ENCODE measurements at regions not wholly inside any gene's neighbourhood (a gene's known extent, or its start where the extent isn't known, plus 50 kb on each side); places are given as distances from the start of the nearest gene placed in this dataset.

DNA sequence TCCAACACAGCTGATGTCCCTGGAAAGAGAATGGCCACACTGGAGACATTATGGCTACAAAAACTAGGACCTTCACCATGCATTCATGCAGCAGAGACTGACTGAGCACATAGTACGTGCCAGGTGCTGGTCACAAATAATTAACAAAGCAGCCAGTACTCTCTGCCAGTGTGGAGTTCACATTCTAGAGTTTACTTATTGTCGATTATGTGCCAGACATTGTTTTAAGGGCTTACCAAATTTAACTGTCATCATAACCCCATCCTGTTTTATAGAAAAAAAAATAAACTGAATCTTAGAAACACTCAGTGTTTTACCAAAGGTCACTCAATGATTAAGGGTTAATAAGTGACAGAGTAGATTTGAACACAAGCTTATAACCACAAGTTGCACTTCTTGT, 143.3 kb downstream of the RRAGC start:
- no peak for DNase-seq

DNA sequence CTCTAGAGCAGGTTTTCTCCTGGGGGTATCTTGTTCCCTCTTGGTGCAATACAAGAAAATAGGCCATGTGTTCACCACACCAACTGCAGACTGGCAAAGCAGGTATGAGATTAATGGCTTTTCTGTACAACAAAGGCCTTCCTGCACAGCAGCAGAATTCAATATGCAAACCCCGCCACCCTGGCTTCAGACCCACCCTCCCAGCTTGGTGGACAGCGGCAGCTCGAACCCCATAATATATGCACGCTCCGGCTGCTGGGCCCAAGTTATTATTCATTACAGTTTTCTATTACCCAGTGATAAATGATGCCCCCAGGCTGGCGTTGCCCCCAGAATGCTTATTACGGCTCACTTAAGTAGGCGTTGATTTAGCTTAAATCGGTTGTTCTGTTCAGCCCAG, 144.2 kb downstream of the RRAGC start:
- DNase-seq, result no peak

DNA sequence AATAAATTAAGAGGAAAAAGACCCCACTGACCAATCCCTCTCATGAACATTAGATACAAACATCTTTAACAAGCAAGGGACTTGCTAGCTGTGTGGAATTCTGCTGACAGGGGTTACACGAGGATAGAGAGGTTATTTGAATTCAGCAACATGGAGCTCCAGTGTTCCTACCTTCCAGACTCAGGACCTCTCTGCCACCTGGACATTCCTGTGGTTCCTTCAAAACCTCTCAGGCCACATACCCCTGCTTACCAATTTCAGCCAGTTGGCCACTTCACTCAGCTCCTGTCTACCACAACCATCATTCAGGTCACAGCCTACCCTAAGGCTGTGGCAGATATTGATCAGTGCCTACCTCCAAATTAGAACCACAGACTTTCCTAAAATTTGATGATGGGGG, 147.5 kb downstream of the RRAGC start:
- DNase-seq, result no peak

DNA sequence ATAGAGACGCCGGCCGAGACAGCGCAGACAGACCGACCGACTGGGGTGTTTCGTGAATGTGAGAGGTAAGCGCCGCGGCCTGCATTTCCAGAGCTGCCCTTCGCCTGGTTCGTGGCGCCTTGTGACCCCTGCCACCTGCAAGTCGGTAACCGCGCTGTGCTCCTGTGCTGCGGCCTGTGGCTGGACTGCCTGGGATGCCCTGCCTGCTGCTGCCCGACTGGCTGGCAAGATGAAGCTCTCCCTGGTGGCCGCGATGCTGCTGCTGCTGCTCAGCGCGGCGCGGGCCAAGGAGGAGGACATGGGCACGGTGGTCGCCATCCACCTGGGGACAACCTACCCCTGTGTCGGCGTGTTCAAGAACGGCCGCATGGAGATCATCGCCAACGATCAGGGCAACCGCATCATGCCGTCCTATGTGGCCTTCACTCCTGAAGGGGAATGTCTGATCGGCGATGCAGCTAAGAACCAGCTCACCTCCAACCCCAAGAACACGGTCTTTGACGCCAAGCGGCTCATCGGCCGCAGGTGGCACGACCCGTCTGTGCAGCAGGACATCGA, 150.8 kb downstream of the RRAGC start:
- DNase-seq, result no peak

DNA sequence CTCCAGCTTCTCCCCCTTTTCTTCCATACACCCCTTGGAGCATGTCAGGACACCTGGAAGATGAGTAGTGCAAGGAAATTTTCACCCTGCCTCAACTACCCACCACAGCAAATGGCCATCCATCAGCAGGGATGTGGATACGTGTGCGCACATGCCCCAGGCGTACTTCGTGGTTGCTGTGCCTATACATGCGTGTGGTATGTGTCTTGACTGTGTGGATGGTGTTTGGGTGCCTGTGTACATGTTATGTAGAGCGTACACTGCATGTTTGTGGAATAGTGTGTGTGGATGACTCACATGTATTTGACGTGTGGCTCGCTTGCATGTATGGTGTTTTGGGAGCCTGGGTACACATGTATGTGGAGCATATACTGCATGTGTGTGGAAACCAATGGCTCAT, 158.5 kb downstream of the RRAGC start:
- no peak for DNase-seq

DNA sequence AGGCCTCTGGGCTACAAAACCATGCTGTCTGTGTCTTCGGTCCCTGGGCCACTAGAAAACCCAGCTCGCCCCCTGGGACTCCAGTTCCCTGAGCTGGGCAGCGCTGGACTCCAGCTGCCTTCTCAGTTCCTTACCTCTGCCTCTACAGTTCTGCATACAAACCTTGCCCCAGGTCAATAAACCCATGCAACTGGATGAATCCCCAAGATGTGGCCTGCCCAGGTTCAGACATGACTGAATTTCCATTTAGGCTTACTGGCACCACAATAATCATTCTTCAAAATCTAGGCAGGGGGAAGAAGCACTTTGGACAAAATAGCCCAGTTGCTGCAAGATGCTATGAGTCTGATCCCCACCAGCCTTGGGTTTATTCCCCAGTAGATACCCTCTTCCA, 159.5 kb downstream of the RRAGC start:
- no peak for DNase-seq

DNA sequence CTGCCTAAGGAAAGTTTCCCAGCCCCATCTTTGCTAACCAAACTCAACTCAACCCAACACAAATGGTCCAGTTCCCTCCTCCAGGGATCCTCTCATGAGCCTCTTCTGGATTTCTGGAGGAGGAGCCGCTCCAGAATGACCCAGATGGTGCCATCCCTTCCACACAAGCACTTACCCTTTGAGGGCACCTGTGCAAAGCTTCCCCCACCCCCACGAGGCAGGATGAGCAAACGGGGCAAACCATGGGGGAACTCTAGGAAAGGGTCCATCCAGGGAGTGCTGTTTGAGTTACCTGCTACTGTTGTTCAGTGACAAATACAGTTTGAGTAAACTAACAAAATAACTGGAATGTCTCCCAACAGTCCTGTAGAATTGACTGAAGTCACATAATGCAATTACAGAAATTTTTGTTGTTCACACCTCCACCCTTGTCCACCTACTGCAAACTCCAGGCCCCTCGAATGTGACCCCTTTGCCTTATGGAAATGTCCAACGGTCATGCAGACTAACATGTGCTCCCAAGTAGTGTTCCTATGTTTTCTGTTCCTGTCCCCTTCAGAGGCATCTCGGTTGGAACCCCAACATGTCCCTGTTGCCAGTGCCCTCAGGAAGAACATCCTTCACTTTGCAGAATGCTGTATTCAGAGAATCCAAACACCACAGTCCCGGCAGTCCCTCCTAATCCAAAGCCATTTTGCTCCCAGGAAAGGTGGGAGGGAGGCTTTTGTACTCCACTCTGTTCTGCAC, 160.1 kb downstream of the RRAGC start:
- no peak for DNase-seq

DNA sequence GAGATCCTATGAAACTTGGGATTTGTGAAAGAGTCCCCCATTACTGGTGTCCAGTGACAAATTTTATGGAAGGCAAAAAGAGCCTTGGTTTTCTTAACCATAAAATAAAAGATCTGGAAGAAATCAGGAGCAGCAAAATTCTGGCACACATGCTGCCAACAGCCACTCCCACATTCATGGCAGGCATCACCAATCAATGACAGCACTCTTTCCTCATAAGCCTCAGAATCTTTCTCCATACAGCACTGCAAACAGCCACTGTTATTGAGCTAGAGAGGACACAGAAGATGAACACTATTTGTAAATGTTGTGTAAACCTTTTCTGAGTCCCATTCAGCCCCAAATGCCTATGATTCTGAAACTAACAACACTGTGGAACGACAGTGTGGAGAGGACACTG, 162.2 kb downstream of the RRAGC start:
- no peak for DNase-seq

DNA sequence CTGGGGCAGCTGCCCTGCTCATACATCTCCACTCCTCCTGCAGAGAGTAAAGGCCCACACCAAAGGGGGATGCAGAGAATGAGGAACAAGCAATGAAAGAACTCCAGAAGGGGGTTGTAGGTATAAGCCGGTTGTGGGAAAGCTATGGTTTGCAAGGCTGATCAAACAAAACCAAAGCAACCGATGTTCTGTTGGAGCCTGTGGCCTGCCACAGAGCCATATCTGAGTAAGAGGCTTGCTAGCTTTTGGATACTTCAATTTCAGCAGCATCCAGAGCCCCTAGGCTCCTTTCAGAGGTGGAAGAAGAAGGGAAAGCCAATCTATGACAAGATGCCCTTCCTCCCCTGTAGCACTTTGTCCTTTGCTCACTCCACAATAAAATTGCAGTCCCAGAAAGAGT, 163.2 kb downstream of the RRAGC start:
- no peak for DNase-seq

DNA sequence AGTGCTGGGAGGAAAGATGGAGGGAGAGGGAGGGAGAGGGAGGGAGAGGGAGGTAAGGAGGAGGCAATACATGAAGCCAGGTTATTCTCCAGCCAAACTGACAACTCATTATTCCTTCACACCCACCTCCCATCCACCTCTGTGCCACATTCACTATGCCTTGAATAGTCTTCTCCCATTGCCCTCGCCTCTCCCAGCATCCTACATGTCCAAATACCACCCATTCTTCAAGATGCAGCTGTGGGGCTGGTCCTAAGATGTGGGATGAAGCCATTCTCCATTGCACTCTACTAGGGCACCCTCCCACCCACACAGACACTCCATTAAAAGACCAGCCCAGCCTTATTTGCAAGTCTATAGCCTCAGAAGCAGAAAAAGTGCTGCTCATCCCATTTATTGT, 165.8 kb downstream of the RRAGC start:
- DNase-seq, result no peak

DNA sequence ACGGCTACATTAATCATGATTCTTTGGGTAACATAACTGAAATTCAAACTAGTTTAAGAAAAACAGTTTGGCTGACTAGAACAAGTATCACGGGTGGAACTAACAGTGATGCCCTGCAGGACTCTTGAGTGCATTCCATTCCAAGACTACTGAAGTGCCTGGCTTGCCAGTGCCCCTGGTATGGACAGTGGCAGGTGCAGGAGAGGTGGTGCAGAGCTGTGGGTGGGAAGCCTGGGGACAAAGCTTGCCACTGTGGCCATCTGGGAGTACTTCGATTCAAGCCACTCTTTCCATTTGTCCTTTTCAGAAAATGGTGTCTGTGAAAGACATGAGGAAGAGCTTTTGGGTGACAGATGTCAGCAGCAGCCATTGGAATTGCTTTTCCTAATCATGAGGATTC, 166.5 kb downstream of the RRAGC start:
- DNase-seq, result no peak

DNA sequence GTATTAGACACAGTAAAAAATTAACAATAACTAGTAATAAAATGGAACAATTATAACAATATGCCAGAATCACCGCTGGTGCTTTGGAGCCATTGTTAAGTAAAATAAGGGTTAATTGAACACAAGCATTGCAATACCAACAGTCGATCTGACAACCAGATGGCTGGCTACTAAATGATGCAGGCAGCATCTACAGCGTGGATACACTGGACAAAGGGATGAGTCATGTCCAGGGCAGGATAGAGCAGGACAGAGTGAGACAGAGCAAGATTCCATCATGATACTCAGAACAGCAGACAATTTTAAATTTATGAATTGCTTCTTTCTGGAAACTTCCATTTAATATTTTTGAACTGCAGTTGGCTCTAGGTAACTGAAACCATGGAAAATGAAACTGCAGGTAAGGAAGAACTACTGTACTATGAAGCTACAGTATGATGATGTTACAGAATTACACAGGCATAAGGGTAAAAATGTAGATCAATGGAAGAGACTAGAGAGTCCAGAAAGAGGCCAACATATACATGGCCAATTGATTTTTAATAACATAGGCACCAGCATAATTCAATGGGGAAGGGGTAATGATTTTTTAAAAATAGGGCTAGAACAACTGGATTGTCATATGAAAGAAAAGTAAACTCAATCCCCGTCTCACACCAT, 168.7 kb downstream of the RRAGC start:
- no peak for DNase-seq

DNA sequence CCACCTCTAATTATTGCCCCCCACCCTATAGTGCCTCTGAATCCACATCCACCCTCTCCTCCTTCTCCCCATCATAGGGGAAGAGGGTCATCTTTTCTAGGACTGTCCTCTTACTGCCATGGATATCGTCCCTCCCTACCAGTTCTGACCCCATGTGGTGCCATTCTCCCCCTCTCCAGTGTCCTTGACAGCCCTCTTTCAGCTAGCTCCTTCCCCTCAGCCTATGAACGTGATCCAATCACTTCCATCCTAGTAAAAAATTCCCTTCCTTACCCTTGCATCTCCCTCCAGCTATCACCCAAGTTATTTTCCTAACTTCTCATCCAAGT, 172.7 kb downstream of the RRAGC start:
- DNase-seq, result no peak

DNA sequence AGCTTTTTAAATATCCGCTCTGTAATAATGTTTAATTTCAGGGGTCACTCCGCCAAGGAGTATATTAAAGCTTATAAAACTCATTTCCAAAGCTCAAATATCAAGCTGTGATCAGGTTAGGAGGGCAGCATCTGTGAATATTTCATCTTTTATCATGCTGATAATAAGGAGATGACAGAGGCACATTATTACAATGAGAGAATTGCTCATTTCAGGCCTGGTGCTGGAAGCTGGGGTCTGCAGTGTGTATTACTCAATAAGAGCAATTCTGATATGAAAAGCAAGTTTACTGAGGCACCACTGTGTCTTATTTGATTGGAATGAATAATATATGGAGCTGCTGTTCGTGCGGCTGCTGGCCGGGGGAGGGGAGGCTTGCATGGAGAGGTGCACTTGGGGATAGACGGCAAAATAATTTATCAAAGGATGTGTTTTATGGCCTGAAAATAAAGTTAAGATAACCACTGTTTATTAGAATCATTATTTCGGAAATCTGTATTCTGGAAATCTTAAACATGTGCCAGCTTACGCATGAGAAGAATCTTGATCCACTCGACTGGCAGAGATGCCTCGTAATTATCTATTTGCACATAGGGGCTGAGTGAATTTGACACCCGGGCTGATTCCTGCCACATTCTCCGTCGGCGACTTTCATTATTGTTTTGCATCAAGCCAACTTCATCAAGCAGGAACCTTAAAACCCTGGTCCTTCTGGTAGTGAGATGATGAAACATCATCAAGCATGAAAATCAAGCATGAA, 173.2 kb downstream of the RRAGC start:
- DNase-seq, result no peak

DNA sequence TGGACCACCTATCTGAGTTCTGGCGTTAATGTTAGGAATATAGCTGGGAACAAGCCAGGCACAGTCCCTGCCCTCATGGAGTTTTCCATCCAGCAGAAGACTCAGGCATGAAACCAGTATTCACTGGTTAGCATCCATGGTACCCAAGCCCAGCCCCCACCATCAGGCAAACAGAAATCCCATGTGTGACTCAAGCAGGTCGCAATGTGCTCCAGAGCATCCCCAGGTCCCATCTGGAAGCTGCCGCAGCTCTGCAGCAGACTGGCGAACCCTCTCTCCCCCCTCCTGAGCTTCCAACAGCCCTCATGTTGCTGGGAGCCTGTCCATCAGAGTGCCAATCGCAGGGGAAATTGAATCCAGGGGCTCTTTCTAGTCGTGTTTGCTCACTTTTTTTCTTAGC, 174.2 kb downstream of the RRAGC start:
- DNase-seq, result no peak

DNA sequence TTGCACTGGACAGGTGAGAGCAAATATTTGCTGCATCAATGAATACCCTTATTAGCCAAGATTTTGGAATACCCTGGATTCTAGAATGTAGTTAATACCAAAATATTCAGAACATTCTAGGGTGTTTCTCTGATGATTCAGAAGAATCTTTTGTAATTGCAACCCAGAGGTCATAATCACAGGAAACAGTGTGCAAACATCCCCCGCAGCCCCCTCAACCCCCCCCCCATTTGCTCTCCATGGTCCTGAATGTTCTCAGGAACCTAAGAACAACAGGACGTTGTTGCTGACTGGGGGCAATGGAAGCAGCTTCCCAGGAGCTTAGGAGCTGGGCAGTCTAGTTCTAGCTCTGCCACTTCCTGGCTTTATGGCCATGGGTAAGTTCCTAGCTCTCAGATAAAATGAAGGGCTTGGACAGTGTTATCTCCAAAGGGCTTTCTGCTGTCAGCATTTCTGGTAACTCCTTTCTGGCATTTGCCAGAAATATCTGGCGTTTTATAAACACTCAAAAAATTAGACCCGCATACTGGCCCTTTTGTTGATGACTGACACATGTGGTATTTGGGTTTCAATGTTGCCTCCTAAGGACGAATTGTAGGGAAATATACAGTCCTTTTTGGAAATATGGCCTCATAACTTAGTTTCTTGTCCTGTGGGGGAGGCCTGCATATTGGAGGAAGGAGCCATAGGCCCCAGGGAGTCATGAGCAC, 178.6 kb downstream of the RRAGC start:
- no peak for DNase-seq

DNA sequence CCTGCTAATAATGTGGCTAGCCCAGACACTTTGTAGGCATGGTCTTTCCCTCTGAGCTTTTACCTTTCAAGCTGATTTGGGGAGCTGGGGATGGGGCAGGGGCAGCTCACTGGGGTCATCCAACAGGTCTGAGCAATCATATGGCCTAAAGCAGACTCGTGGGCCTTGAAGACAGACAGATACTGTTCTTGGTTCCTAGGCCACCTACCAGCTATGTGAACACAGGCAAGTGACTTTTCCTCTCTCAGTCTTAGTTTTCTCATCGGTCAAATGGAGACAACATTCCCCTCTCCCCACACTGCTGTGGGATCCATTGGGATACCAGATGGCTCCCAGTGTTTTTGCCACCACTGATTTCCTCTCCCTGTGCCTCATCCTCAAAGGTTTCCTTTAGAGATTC, 181.8 kb downstream of the RRAGC start:
- DNase-seq, result no peak

DNA sequence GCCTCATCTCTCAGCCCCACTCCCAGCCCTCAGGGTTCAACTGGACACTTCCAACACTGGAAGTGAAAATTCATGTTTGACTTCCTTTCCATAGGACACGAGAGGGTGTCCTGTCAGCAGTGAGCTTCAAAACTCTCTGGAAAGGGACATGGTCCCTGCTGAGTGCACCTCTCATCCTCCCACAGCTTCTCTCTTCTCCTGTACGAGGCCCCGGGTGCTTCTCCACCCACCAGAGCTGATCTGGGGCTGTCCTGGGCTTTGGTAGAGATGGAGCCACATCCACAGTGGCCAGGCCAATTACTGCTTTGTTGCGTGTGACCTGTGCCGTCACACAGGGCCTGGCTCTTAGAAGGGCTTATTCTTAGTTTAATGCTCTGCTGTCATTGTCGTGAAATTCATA, 182.3 kb downstream of the RRAGC start:
- DNase-seq, result no peak

DNA sequence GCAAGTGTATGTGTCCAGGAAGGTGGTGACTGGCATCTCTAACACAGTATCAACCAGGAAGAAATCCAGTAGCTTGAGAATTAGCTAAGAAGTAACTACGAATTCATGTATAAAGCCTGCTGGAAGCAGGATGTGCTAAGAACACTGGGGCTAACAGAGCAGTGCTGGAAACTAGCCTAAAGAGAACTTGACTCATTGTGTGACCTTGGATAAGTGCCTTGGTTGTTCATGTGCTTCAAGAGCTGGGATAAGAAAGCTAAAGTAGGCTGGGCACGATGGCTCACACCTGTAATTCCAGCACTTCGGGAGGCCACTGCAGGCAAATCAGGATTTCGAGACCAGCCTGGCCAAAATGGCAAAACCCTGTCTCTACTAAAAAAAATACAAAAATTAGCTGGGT, 186.9 kb downstream of the RRAGC start:
- DNase-seq, result no peak

DNA sequence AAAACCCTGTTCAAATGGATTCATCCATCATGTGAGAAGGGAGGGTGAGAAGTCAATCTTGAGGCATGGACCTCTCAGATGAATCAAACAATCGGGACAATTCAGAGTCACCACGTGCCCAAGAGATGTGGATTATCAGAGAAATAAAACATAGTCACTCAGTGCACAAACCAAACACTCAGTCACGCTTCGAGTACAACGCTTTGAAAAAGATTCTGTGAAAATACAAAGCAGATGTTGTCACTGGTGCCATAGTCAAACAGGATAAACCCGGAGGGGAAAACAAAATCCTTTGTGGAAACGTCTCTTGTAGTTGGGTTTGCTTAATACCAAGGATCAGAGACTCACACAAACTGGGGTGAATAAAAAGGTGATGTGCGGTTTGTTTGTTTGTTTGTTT, 188.4 kb downstream of the RRAGC start:
- no peak for DNase-seq

DNA sequence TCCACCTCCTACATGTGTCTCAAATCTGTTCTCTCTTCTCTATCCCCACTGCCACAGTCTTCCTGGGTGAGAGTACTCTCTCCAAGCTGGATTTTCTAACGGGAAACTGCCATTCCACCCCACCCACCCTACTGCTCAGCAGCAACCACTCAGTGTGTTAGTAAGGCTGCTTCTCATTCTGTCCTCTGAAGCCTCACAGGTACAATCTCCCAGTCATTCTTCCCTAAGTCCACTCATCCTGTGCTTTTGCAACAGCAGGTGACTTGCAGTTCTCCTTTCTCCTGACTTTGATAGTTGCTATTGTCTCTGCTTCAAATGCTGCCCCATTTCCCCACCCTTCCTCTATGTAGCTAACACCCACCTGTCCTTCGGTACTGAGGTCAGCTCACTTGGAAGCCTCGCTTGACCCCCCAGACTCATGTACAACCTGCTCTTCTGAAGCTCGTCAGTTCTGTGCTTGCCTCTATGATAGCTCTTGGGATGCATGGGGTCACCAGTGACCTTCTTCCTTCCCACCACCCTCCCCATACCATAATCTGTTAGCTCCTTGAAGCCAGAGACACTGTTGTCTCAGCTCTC, 188.9 kb downstream of the RRAGC start:
- no peak for DNase-seq

DNA sequence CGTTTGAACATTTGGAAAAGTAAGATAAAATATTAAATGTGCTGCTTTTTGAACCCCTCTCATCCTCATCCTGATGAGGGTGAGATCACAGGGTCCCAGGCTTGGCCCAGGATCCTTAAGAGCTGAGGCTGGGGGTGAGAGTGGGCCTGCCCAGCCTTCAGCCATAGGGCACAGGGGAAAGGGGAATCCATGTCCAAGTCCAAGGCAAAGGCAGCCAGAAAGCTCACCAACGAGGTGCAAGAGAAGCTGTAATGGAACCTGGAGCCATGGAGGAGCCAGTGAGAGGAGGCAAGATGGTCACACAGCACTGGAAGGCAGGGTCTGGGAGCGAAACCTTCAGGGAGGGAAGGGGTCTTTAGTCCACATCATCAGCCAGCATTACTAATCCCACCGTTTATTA, 191.9 kb downstream of the RRAGC start:
- DNase-seq, result no peak

DNA sequence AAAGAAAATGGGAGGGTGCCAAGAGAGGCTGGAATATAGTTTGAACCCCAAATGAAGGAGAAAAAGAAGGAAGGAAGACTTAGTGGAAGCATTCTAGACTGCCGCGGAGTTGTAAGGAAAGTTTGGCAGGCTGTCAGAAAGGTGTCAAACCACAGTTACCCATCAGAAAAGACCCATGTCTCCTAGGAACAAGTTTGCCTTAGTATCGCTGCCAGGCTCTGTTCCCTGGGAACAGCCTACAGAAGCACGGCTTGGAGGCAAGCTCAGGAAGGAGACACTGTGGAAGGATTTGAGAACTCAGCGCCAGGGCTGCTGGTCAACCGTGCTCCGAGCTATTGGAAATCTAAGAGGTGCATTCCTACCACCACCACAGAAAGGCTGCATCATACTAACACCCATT, 197.4 kb downstream of the RRAGC start:
- DNase-seq, result no peak

All from CD4-positive, alpha-beta T cell treated with Interferon gamma for 1 hour (primary cell).